ENCODE measurements at regions not wholly inside any gene's neighbourhood (a gene's known extent, or its start where the extent isn't known, plus 50 kb on each side); places are given as distances from the start of the nearest gene placed in this dataset.

GRCh38 chr3:110821586-110821985, 250.0 kb upstream of the NECTIN3 start:
- H3K9me1 ChIP-seq (ENCODE audit: control insufficient read depth, insufficient read depth, low read length) = no peaks in the 10 kb centered on the region
- ATAC-seq = no peak
- no peaks in the 10 kb centered on the region for H3K79me2 ChIP-seq (ENCODE audit: control insufficient read depth, insufficient read depth, low read length)
- no peak overlapping the region for H3K27ac ChIP-seq (ENCODE audit: extremely low read depth, low read depth, low read length)
- in situ Hi-C loops (cut with MboI) (no loop called here), intact Hi-C loops (cut with micrococcal nuclease) (no loop called here)
- no peak for DNase-seq (ENCODE audit: extremely low read depth in 1 of 4, low spot score in 3 of 4)
- H3K36me3 ChIP-seq (ENCODE audit: control insufficient read depth, insufficient read depth, low read length) = no peaks in the 10 kb centered on the region
- H3K9me3 ChIP-seq (replicated peaks; ENCODE audit: control insufficient read depth, insufficient read depth, low read depth, low read length) = no peaks in the 10 kb centered on the region
- H3K9ac ChIP-seq (ENCODE audit: insufficient read depth in 1 of 2, low read depth in 2 of 2, low read length in 2 of 2) = no peak overlapping the region
- no peak for FAIRE-seq
- no TSS peak for BruUV-seq (replicated peaks)
- POLR2A ChIA-PET = no interaction called here
- TF ChIP-seq, protein P1, sequence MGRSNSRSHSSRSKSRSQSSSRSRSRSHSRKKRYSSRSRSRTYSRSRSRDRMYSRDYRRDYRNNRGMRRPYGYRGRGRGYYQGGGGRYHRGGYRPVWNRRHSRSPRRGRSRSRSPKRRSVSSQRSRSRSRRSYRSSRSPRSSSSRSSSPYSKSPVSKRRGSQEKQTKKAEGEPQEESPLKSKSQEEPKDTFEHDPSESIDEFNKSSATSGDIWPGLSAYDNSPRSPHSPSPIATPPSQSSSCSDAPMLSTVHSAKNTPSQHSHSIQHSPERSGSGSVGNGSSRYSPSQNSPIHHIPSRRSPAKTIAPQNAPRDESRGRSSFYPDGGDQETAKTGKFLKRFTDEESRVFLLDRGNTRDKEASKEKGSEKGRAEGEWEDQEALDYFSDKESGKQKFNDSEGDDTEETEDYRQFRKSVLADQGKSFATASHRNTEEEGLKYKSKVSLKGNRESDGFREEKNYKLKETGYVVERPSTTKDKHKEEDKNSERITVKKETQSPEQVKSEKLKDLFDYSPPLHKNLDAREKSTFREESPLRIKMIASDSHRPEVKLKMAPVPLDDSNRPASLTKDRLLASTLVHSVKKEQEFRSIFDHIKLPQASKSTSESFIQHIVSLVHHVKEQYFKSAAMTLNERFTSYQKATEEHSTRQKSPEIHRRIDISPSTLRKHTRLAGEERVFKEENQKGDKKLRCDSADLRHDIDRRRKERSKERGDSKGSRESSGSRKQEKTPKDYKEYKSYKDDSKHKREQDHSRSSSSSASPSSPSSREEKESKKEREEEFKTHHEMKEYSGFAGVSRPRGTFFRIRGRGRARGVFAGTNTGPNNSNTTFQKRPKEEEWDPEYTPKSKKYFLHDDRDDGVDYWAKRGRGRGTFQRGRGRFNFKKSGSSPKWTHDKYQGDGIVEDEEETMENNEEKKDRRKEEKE (IDR thresholded peaks at IDR 0.05; ENCODE audit: borderline replicate concordance in 1 of 2, control insufficient read depth in 1 of 2, low read depth in 2 of 2, low read length in 1 of 2) = no peak
- TF ChIP-seq, protein P2, sequence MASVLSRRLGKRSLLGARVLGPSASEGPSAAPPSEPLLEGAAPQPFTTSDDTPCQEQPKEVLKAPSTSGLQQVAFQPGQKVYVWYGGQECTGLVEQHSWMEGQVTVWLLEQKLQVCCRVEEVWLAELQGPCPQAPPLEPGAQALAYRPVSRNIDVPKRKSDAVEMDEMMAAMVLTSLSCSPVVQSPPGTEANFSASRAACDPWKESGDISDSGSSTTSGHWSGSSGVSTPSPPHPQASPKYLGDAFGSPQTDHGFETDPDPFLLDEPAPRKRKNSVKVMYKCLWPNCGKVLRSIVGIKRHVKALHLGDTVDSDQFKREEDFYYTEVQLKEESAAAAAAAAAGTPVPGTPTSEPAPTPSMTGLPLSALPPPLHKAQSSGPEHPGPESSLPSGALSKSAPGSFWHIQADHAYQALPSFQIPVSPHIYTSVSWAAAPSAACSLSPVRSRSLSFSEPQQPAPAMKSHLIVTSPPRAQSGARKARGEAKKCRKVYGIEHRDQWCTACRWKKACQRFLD (CRISPR knock-in tag; IDR thresholded peaks at IDR 0.05) = no peak
- TF ChIP-seq NCOA6 (IDR thresholded peaks at IDR 0.05) = no peak
- TF ChIP-seq ETS2 (tag; IDR thresholded peaks at IDR 0.05; ENCODE audit: borderline replicate concordance, poor library complexity, severe bottlenecking) = no peak
- no peak for TF ChIP-seq ETV5 (CRISPR knock-in tag; IDR thresholded peaks at IDR 0.05; ENCODE audit: low read depth)
- TF ChIP-seq MBD1 (CRISPR knock-in tag; IDR thresholded peaks at IDR 0.05) = no peak
- TF ChIP-seq HOXB6 (CRISPR knock-in tag; IDR thresholded peaks at IDR 0.05; ENCODE audit: borderline replicate concordance) = no peak
- no peak for TF ChIP-seq ZNF24 (IDR thresholded peaks at IDR 0.05)
- H4K20me1 ChIP-seq (replicated peaks; ENCODE audit: control insufficient read depth, insufficient read depth, low read length) = no peaks in the 10 kb centered on the region
- H3K4me3 ChIP-seq = no peak overlapping the region
- H3K27me3 ChIP-seq (ENCODE audit: control insufficient read depth in 2 of 2, insufficient read depth in 2 of 2, low read length in 2 of 2) = no peaks in the 10 kb centered on the region
- WGBS (ENCODE audit: insufficient coverage, low coverage, missing lambda C conversion rate) = 0% methylated on average over 1 of the region's 1 CpG
- CTCF ChIA-PET (ENCODE audit: low intra/inter-chr PET ratio) = no interaction called here
- H3K4me2 ChIP-seq (ENCODE audit: insufficient read depth, low read length) = no peak overlapping the region
- H2AFZ ChIP-seq (ENCODE audit: low read depth, low read length) = no peak overlapping the region
- no peaks in the 10 kb centered on the region for H3K4me1 ChIP-seq (replicated peaks in 1 of 2; ENCODE audit: control insufficient read depth in 2 of 2, insufficient read depth in 2 of 2, low read length in 2 of 2)

Data from K562 (cell line).